ENCODE measurements at regions not wholly inside any gene's neighbourhood (a gene's known extent, or its start where the extent isn't known, plus 50 kb on each side); places are given as distances from the start of the nearest gene placed in this dataset.

GRCh38 chr3:168859143-168859542 is 763.4 kb upstream of the GOLIM4 start:
- TF ChIP-seq CTCF (IDR thresholded peaks at IDR 0.05) = no peak
- TF ChIP-seq POLR2A (IDR thresholded peaks at IDR 0.05) = no peak
- no peak for TF ChIP-seq EP300 (IDR thresholded peaks at IDR 0.05)

Data from ovary (tissue), 3 donors.